Ishikawa (cell line): ENCODE measurements at regions not wholly inside any gene's neighbourhood (a gene's known extent, or its start where the extent isn't known, plus 50 kb on each side); places are given as distances from the start of the nearest gene placed in this dataset.

ENCODE experiments used
- CEBPB ChIP-seq: IDR thresholded peaks from 2 replicates; pipeline ENCODE4 v1.6.1; 2012
- EGR1 ChIP-seq: IDR thresholded peaks from 2 replicates; pipeline ENCODE4 v1.6.1; 2012
- MAX ChIP-seq: IDR thresholded peaks from 2 replicates; pipeline ENCODE4 v1.6.1; 2012
- USF1 ChIP-seq: IDR thresholded peaks from 2 replicates; pipeline ENCODE4 v1.6.1; 2012
- YY1 ChIP-seq: IDR thresholded peaks from 2 replicates; pipeline ENCODE4 v1.6.1; 2012; ENCODE audit warnings: low read depth
- ZBTB7A ChIP-seq: IDR thresholded peaks from 2 replicates; pipeline ENCODE4 v1.6.1; 2012; ENCODE audit warnings: low read depth

DNA sequence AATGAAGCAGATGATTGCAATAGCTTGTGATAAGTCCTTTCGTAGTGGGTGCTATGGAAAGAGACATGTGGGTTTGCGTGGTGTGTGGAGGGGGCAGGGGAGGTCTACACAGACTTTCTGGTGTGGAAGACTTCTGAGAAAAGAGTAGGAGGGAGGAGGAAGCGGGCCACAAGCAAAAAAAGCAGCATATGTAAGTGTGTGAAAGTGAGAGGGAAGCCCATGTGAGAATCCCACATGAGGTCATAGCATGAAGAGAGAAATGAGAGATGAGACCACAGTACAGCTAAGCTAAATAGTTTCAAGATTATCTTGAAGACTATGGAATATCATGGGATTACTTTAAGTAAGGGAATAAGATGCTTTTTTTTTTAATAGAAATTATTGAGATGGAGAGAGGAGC lies 2039.9 kb upstream of the TENM3 start:
- TF ChIP-seq MAX: no peak
- no peak for TF ChIP-seq USF1
- TF ChIP-seq CEBPB: no peak
- TF ChIP-seq YY1: no peak
- TF ChIP-seq ZBTB7A: no peak
- TF ChIP-seq EGR1: no peak
